Thoracic aorta (tissue), 2 donors: ENCODE measurements at regions not wholly inside any gene's neighbourhood (a gene's known extent, or its start where the extent isn't known, plus 50 kb on each side); places are given as distances from the start of the nearest gene placed in this dataset.

Experiments used
- ATAC-seq: fragments of 150-250 bp; one replicate; pipeline ENCODE4 v1.8.0; 2017; ENCODE audit warnings: low read depth; ENCODE audit not compliant: insufficient number of reproducible peaks, low FRiP score
- DNase-seq: peaks from one replicate; pipeline ENCODE4 v3.0.0-alpha.2; 2020; ENCODE audit warnings: low spot score
- H3K27ac ChIP-seq, 2 donors: fragments of 200-600 bp; sonication (generic); 1 replicate in 1 of 2; 2 replicates in 1 of 2; pipeline ENCODE4 v1.5.1; 2016; ENCODE audit warnings: mild to moderate bottlenecking in 2 of 2, moderate library complexity in 2 of 2
- H3K27me3 ChIP-seq: fragments of 200-600 bp; sonication (generic); replicated peaks from 2 replicates; pipeline ENCODE4 v1.6.0; 2016; ENCODE audit warnings: mild to moderate bottlenecking; ENCODE audit not compliant: insufficient read depth
- H3K36me3 ChIP-seq: fragments of 200-600 bp; sonication (generic); one replicate; pipeline ENCODE4 v1.5.1; 2016
- H3K4me1 ChIP-seq, 2 donors: fragments of 200-600 bp; sonication (generic); 1 replicate in 1 of 2; 2 replicates in 1 of 2; pipeline versions ENCODE4 v1.5.1 to v1.6.0; 2016; ENCODE audit warnings: low read depth in 2 of 2, mild to moderate bottlenecking in 1 of 2; ENCODE audit not compliant: control insufficient read depth in 1 of 2
- H3K4me3 ChIP-seq: fragments of 200-600 bp; sonication (generic); 2 replicates; pipeline ENCODE4 v1.5.1; 2016; ENCODE audit warnings: mild to moderate bottlenecking
- H3K9me3 ChIP-seq: fragments of 200-600 bp; sonication (generic); 2 replicates; pipeline ENCODE4 v1.5.1; 2016
- CTCF ChIP-seq: fragments of 200-600 bp; sonication (generic); IDR thresholded peaks from one replicate; pipeline ENCODE4 v1.5.1; 2019; ENCODE audit warnings: antibody characterized with exemption

- Histone ChIP-seq H3K4me1 (no peaks in the 10 kb centered on the region), H3K36me3 (no peaks in the 10 kb centered on the region), H3K4me3 (no peak overlapping the region), H3K27me3 (no peaks in the 10 kb centered on the region), H3K27ac (no peak overlapping the region), H3K9me3 (no peaks in the 10 kb centered on the region)
- ATAC-seq = no peak
- TF ChIP-seq CTCF = no peak
- no peak for DNase-seq
Measured at GRCh38 chr18:22069916-22070315, 99.5 kb upstream of the GATA6 start.

DNA sequence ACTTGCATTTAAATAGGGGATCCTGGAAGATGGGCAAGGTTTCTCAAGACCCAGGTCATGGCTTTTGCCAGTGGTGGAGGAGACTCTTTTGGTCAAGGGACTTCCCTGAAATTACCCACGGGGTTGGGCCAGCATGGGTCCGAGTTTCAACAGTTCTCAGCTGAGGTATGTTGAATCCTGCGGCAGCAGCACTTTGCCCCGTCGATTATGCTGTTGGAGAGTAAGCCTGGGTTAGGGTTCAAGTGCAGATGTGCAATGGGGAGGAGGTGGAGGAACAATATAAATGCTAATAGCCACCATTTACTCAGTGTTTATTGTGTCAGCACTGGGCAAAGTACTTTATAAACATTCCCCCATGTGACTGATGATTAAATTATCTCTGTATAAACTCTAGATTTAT, 96.0 kb upstream of the GATA6 start:
- no peak for DNase-seq
- no peaks in the 10 kb centered on the region for H3K4me1 ChIP-seq
- H3K27me3 ChIP-seq = no peaks in the 10 kb centered on the region
- ATAC-seq = no peak
- TF ChIP-seq CTCF = no peak
- H3K36me3 ChIP-seq = no peaks in the 10 kb centered on the region
- no peaks in the 10 kb centered on the region for H3K9me3 ChIP-seq
- no peak overlapping the region for H3K27ac ChIP-seq
- H3K4me3 ChIP-seq = no peak overlapping the region

DNA sequence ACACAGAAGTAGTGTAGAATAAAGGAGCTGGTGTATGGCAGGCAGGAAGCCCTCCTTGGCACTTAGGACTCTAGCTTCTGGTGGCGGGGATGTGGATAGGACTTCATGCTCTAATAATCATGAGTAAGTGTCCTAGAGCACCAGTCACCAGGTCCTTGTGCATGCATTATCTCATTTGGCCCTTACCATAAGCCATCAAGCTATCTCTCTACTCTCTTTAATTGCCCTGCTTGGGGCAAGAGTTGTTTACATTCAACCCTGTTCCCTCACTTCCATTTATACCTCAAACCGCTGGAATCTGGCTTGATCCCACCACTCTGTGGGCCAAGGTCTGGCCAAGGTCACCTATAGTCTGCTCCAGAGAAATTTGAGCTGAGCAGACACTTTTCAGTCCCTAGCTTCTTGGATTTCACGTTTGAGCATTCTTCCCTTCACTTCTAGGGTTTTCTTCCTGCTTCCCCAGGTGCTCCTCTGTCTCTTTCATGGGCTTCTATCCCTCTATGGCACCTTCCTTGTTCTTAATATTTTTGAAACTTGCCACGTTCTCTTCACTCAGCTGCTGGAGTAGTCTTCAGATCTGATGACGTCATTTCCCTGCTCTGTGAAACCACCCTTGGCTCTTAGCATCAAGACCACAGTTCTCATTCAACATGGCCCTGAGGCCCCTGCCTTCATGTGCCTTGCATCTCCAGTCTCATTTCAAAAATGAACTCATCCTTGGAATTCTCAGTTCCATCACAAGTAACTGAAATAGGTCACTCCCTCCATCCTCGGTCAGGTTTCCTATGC, 94.9 kb upstream of the GATA6 start:
- no peaks in the 10 kb centered on the region for H3K36me3 ChIP-seq
- no peak overlapping the region for H3K27ac ChIP-seq
- H3K4me3 ChIP-seq = no peak overlapping the region
- no peaks in the 10 kb centered on the region for H3K27me3 ChIP-seq
- ATAC-seq (no peak), DNase-seq (no peak)
- H3K9me3 ChIP-seq = no peaks in the 10 kb centered on the region
- no peak for TF ChIP-seq CTCF
- no peaks in the 10 kb centered on the region for H3K4me1 ChIP-seq

DNA sequence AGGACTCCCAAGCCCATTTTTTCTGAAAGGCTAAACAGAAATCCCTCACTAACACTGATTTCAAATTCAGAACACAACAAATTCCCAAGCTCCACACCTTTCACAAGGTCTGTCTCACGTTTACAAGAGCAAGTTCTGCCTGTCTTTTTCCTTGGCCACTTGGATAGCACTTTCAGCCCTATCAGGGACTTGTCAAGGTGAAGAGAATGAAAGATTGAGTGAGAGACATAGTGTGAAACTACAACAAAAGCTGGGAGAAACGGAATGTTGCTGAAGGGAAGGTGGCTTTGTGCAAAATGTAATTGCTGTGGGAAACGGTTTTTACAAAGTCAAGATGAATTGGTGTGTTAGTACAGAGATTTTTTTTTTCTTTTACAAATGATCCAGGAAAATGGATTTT, 89.4 kb upstream of the GATA6 start:
- no peaks in the 10 kb centered on the region for H3K36me3 ChIP-seq
- ATAC-seq (no peak), DNase-seq (no peak)
- H3K4me3 ChIP-seq = no peak overlapping the region
- no peaks in the 10 kb centered on the region for H3K4me1 ChIP-seq
- no peaks in the 10 kb centered on the region for H3K27me3 ChIP-seq
- H3K9me3 ChIP-seq = no peaks in the 10 kb centered on the region
- H3K27ac ChIP-seq = no peak overlapping the region
- no peak for TF ChIP-seq CTCF

- Histone ChIP-seq H3K4me3 (no peak overlapping the region), H3K27ac (no peak overlapping the region), H3K4me1 (no peaks in the 10 kb centered on the region), H3K27me3 (no peaks in the 10 kb centered on the region), H3K36me3 (no peaks in the 10 kb centered on the region), H3K9me3 (no peaks in the 10 kb centered on the region)
- no peak for DNase-seq
- TF ChIP-seq CTCF = no peak
- no peak for ATAC-seq
Measured at GRCh38 chr18:22082408-22082807, 87.0 kb upstream of the GATA6 start.
